AG04450 (cell line): ENCODE measurements at regions not wholly inside any gene's neighbourhood (a gene's known extent, or its start where the extent isn't known, plus 50 kb on each side); places are given as distances from the start of the nearest gene placed in this dataset.

Experiments used
- CTCF ChIA-PET: fragments of 300-600, 350-600 bp; formaldehyde crosslinking; extraction: SDS; loops from one replicate; lab custom pipeline; 2022; ENCODE audit warnings: antibody characterized with exemption, inconsistent platforms; lab: Charles Lee
- POLR2A ChIA-PET: fragments of 350-600 bp; formaldehyde crosslinking; extraction: SDS; loops from one replicate; lab custom pipeline; 2021; ENCODE audit warnings: antibody characterized with exemption, inconsistent platforms; lab: Yijun Ruan, JAX
- DNase-seq: peaks from one replicate; pipeline ENCODE4 v3.0.0-alpha.2; 2011; ENCODE audit warnings: low read depth, low spot score
- H3K27ac ChIP-seq: one replicate; pipeline ENCODE4 v1.5.1; 2012; ENCODE audit warnings: low read depth, low read length, control low read depth
- H3K27me3 ChIP-seq: one replicate; pipeline ENCODE4 v1.6.0; 2012; ENCODE audit warnings: low read length; ENCODE audit not compliant: control insufficient read depth, insufficient read depth
- H3K4me3 ChIP-seq: 2 replicates; pipeline ENCODE4 v1.5.1; 2011; ENCODE audit warnings: mild to moderate bottlenecking, low read depth, low read length, control low read depth
- H3K9me3 ChIP-seq: 2 replicates; pipeline ENCODE4 v1.5.1; 2012; ENCODE audit warnings: low read length; ENCODE audit not compliant: control insufficient read depth, insufficient read depth
- CTCF ChIP-seq: IDR thresholded peaks from 2 replicates; pipeline ENCODE4 v1.5.1; 2011; ENCODE audit warnings: low read depth, low read length, control low read depth, inconsistent platforms

- POLR2A ChIA-PET, result no interaction called here
- Histone ChIP-seq H3K27ac (no peak overlapping the region), H3K27me3 (no peaks in the 10 kb centered on the region), H3K4me3 (no peak overlapping the region), H3K9me3 (peaks cover 7% of the 10 kb centered on the region)
- TF ChIP-seq CTCF, result no peak
- no peak for DNase-seq
- CTCF ChIA-PET, result no interaction called here
Measured at GRCh38 chr12:107528731-107529365, 156.8 kb upstream of the PWP1 start.

GRCh38 chr12:107529991-107530390, 155.6 kb upstream of the PWP1 start:
- DNase-seq, result no peak
- ChIA-PET CTCF (no interaction called here), POLR2A (no interaction called here)
- Histone ChIP-seq H3K4me3 (no peak overlapping the region), H3K27ac (no peak overlapping the region), H3K9me3 (peaks cover 7% of the 10 kb centered on the region), H3K27me3 (no peaks in the 10 kb centered on the region)
- TF ChIP-seq CTCF, result no peak

- POLR2A ChIA-PET, result no interaction called here
- no peak for DNase-seq
- no peak overlapping the region for H3K27ac ChIP-seq
- CTCF ChIA-PET, result interaction anchor here (0.6 kb wide), 1 partner anchor 9 kb away, joined by 3 read pairs; no protein-coding TSS in a partner anchor
- TF ChIP-seq CTCF, result no peak
- no peaks in the 10 kb centered on the region for H3K27me3 ChIP-seq
- H3K4me3 ChIP-seq, result no peak overlapping the region
- H3K9me3 ChIP-seq, result peaks cover 7% of the 10 kb centered on the region
Measured at GRCh38 chr12:107530701-107531100, 154.9 kb upstream of the PWP1 start.

- POLR2A ChIA-PET, result no interaction called here
- no peak overlapping the region for H3K4me3 ChIP-seq
- no peak for TF ChIP-seq CTCF
- H3K27ac ChIP-seq, result no peak overlapping the region
- DNase-seq, result no peak
- no peaks in the 10 kb centered on the region for H3K27me3 ChIP-seq
- H3K9me3 ChIP-seq, result peaks cover 7% of the 10 kb centered on the region
- CTCF ChIA-PET, result interaction anchor here (1.3 kb wide), 1 partner anchor 402 kb away, joined by 3 read pairs; no protein-coding TSS in a partner anchor
Measured at GRCh38 chr12:107533218-107533617, 152.4 kb upstream of the PWP1 start.

- peak; percentile 11 for DNase-seq
- CTCF ChIA-PET, result interaction anchor here (0.7 kb wide), 1 partner anchor 131 kb away, joined by 3 read pairs; no protein-coding TSS in a partner anchor
Measured at GRCh38 chr12:107536613-107537012, 149.0 kb upstream of the PWP1 start.

More at GRCh38 chr12:107536613-107537012, 149.0 kb upstream of the PWP1 start:
- H3K27me3 ChIP-seq, result no peaks in the 10 kb centered on the region
- H3K27ac ChIP-seq, result no peak overlapping the region
- peaks cover 7% of the 10 kb centered on the region for H3K9me3 ChIP-seq
- no peak overlapping the region for H3K4me3 ChIP-seq
- TF ChIP-seq CTCF, result no peak
- POLR2A ChIA-PET, result no interaction called here
